Mesenchymal stem cell (in vitro differentiated cells and primary cell): ENCODE measurements at regions not wholly inside any gene's neighbourhood (a gene's known extent, or its start where the extent isn't known, plus 50 kb on each side); places are given as distances from the start of the nearest gene placed in this dataset.

ENCODE experiments used
- DNase-seq: peaks from one replicate; pipeline ENCODE4 v3.0.0-alpha.2; 2013
- H2AFZ ChIP-seq: one replicate; pipeline ENCODE4 v1.6.1; 2013; ENCODE audit warnings: low read depth, mild to moderate bottlenecking, control low read depth, inconsistent platforms, low read length, moderate library complexity
- H2AK5ac ChIP-seq: 2 replicates; pipeline ENCODE4 v1.6.1; 2013; ENCODE audit warnings: low read length, moderate library complexity, mild to moderate bottlenecking, inconsistent platforms; ENCODE audit not compliant: severe bottlenecking
- H2BK120ac ChIP-seq: one replicate; pipeline ENCODE4 v1.6.1; 2013; ENCODE audit warnings: low read depth, mild to moderate bottlenecking, inconsistent platforms, low read length, moderate library complexity
- H2BK12ac ChIP-seq, 2 experiments: one replicate each; pipeline ENCODE4 v1.6.1; 2013; ENCODE audit warnings: inconsistent platforms in 2 of 2, low read length in 2 of 2, mild to moderate bottlenecking in 2 of 2, moderate library complexity in 2 of 2, control low read depth in 1 of 2
- H2BK15ac ChIP-seq: one replicate; pipeline ENCODE4 v1.6.1; 2013; ENCODE audit warnings: mild to moderate bottlenecking, low read depth, inconsistent platforms; ENCODE audit not compliant: poor library complexity, severe bottlenecking
- H2BK5ac ChIP-seq: 2 replicates; pipeline ENCODE4 v1.6.1; 2013; ENCODE audit warnings: low read depth, mild to moderate bottlenecking, low read length, control low read depth, inconsistent platforms; ENCODE audit not compliant: poor library complexity, severe bottlenecking
- H3K14ac ChIP-seq, 2 experiments: one replicate each; pipeline ENCODE4 v1.6.1; 2013; ENCODE audit warnings: inconsistent platforms in 2 of 2, low read length in 2 of 2, control low read depth in 1 of 2, mild to moderate bottlenecking in 1 of 2, moderate library complexity in 1 of 2
- H3K18ac ChIP-seq, 2 experiments: one replicate each; pipeline ENCODE4 v1.6.1; 2013; ENCODE audit warnings: inconsistent platforms in 2 of 2, low read length in 2 of 2, control low read depth in 1 of 2, low read depth in 1 of 2, mild to moderate bottlenecking in 1 of 2
- H3K23ac ChIP-seq, 2 experiments: one replicate each; pipeline ENCODE4 v1.6.1; 2013; ENCODE audit warnings: inconsistent platforms in 2 of 2, low read length in 2 of 2, mild to moderate bottlenecking in 2 of 2, moderate library complexity in 2 of 2, control low read depth in 1 of 2
- H3K27ac ChIP-seq: 2 replicates; pipeline ENCODE4 v1.5.1; 2013; ENCODE audit warnings: mild to moderate bottlenecking, moderate library complexity, low read length, control low read depth, inconsistent platforms; ENCODE audit not compliant: poor library complexity, severe bottlenecking
- H3K27me3 ChIP-seq, 2 experiments: 2 replicates each; pipeline versions ENCODE4 v1.6.1 to v1.7.0; 2013; ENCODE audit warnings: low read length in 2 of 2, mild to moderate bottlenecking in 2 of 2, moderate library complexity in 2 of 2, control low read depth in 1 of 2, inconsistent platforms in 1 of 2; ENCODE audit not compliant: control insufficient read depth in 1 of 2, insufficient read depth in 1 of 2
- H3K36me3 ChIP-seq, 2 experiments: 2 replicates each; pipeline versions ENCODE4 v1.6.1 to v1.7.0; 2013; ENCODE audit warnings: low read length in 2 of 2, control low read depth in 1 of 2, inconsistent platforms in 1 of 2, low read depth in 1 of 2, mild to moderate bottlenecking in 1 of 2; ENCODE audit not compliant: insufficient read depth in 2 of 2, control insufficient read depth in 1 of 2
- H3K4ac ChIP-seq, 2 experiments: one replicate each; pipeline ENCODE4 v1.6.1; 2013; ENCODE audit warnings: inconsistent platforms in 2 of 2, low read length in 2 of 2, mild to moderate bottlenecking in 2 of 2, moderate library complexity in 2 of 2, control low read depth in 1 of 2, low read depth in 1 of 2
- H3K4me1 ChIP-seq: 2 replicates; pipeline ENCODE4 v1.6.1; 2013; ENCODE audit warnings: low read depth, low read length, control low read depth; ENCODE audit not compliant: control insufficient read depth, insufficient read depth
- H3K4me2 ChIP-seq: 2 replicates; pipeline ENCODE4 v1.6.1; 2013; ENCODE audit warnings: low read length, mild to moderate bottlenecking, inconsistent platforms; ENCODE audit not compliant: poor library complexity, severe bottlenecking
- H3K4me3 ChIP-seq, 2 experiments: 2 replicates each; pipeline versions ENCODE4 v1.5.1 to v1.7.0; 2013; ENCODE audit warnings: low read length in 2 of 2, mild to moderate bottlenecking in 2 of 2, control low read depth in 1 of 2, low read depth in 1 of 2; ENCODE audit not compliant: insufficient read depth in 1 of 2
- H3K79me1 ChIP-seq: replicated peaks from 2 replicates; pipeline ENCODE4 v1.6.1; 2013; ENCODE audit warnings: mild to moderate bottlenecking, control low read depth, low read length, inconsistent platforms; ENCODE audit not compliant: poor library complexity, severe bottlenecking
- H3K9ac ChIP-seq: 2 replicates; pipeline ENCODE4 v1.7.0; 2013; ENCODE audit warnings: mild to moderate bottlenecking, low read length, moderate library complexity
- H3K9me3 ChIP-seq: 2 replicates; pipeline ENCODE4 v1.7.0; 2013; ENCODE audit warnings: mild to moderate bottlenecking, low read length; ENCODE audit not compliant: control insufficient read depth
- H4K8ac ChIP-seq: one replicate; pipeline ENCODE4 v1.6.1; 2013; ENCODE audit warnings: inconsistent platforms, mild to moderate bottlenecking, low read length, moderate library complexity
- H4K91ac ChIP-seq: one replicate; pipeline ENCODE4 v1.6.1; 2013; ENCODE audit warnings: mild to moderate bottlenecking, low read length, inconsistent platforms
- WGBS: methylation state at CpG from one replicate; pipeline ENCODE4 v1.1.7; 2013; ENCODE audit warnings: mixed read lengths; 5-methylcytosine and 5-hydroxymethylcytosine counted together

DNA sequence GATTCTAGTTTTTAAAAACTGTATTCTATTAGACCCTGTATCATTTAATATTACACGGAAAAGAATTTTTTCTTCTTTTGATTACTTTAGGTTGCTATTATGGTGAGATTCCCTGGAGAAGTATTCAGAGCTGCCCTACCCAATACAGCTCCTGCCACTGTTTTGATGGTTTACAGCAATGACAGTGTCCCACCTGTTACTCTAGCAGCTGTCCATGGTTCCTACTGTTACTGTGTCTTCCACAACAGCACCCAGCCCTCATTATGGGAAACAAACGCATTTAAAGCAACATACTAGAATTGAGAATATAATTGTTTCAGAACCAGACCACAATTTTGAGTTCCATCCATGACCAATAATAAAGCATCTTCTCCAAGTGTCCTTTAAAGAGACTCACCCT, 450.7 kb downstream of the SHQ1 start:
- Histone ChIP-seq H2BK15ac (no peak overlapping the region), H3K18ac (no peak overlapping the region), H3K79me1 (peaks cover 22% of the 10 kb centered on the region), H3K36me3 (peaks cover 0 to 3% of the 10 kb centered on the region in 2 experiments), H2BK12ac (no peak overlapping the region), H3K4me3 (no peak overlapping the region), H3K9ac (no peak overlapping the region), H3K27ac (no peak overlapping the region), H4K91ac (no peak overlapping the region), H2BK5ac (no peak overlapping the region), H3K27me3 (no peaks in the 10 kb centered on the region), H2AFZ (no peak overlapping the region), H3K14ac (no peak overlapping the region), H3K4ac (no peak overlapping the region), H2BK120ac (no peak overlapping the region), H3K9me3 (peaks cover 5% of the 10 kb centered on the region), H4K8ac (no peak overlapping the region), H2AK5ac (no peak overlapping the region), H3K4me1 (peaks cover 4% of the 10 kb centered on the region), H3K23ac (no peak overlapping the region), H3K4me2 (no peak overlapping the region)
- 95% methylated on average over 1 of the region's 2 CpGs for WGBS
- DNase-seq = no peak

DNA sequence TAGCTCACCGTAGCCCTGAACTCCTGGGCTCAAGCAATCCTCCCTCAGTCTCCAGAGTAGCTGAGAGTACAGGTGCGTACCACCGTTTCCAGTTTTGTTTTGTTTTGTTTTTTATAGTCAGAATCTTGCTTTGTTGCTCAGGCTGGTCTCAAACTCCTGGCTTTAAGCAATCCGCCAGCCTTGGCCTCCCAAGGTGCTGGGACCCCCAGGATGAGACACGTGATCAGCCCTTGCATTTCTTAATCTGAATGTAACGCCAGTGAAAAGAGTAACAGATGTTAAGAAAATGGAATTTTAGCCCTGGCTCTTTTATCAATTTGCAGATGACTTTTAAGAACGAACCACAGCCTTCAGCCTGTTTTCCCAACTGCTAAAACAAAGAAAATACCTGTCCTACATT, 451.3 kb downstream of the SHQ1 start:
- no peak overlapping the region for H2AFZ ChIP-seq
- H2BK12ac ChIP-seq = no peak overlapping the region
- peaks cover 0 to 4% of the 10 kb centered on the region in 2 experiments for H3K36me3 ChIP-seq
- no peak overlapping the region for H4K8ac ChIP-seq
- peaks cover 20% of the 10 kb centered on the region for H3K79me1 ChIP-seq
- WGBS = 90% methylated on average over 6 of the region's 7 CpGs
- H3K4ac ChIP-seq = no peak overlapping the region
- no peak overlapping the region for H3K9ac ChIP-seq
- no peaks in the 10 kb centered on the region for H3K27me3 ChIP-seq
- H2BK120ac ChIP-seq = no peak overlapping the region
- no peak overlapping the region for H3K4me3 ChIP-seq
- no peak overlapping the region for H3K27ac ChIP-seq
- no peak overlapping the region for H2AK5ac ChIP-seq
- no peak for DNase-seq
- H3K4me2 ChIP-seq = no peak overlapping the region
- no peak overlapping the region for H3K23ac ChIP-seq
- H3K14ac ChIP-seq = no peak overlapping the region
- H3K4me1 ChIP-seq = peaks cover 4% of the 10 kb centered on the region
- no peak overlapping the region for H4K91ac ChIP-seq
- H2BK5ac ChIP-seq = no peak overlapping the region
- H3K18ac ChIP-seq = no peak overlapping the region
- peaks cover 5% of the 10 kb centered on the region for H3K9me3 ChIP-seq
- no peak overlapping the region for H2BK15ac ChIP-seq

DNA sequence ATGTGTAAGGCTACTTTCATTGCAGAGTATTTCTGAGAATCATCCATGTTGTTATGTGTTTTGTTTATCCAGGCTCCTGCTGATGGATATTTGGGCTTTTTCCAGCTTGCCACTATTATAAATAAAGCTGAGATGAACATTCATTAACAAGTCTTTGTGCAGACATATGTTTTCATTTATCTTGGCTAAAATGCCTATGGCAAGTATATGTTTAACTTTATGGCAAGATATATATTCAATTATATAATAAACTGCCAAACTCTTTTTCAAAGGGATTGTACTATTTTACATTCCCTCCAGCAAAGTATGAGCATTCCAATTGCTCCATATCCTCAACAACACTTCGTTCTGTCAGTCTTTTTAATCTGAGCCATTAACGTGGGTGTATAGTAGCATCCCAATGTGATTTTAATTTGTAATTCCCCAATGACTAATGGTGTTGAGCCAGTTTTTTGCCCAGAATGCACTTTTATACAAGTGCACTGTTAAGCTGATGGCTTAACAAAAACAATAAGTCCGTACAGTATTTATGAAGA, 452.4 kb downstream of the SHQ1 start:
- WGBS = 92% methylated on average over 2 of the region's 3 CpGs
- no peak overlapping the region for H3K23ac ChIP-seq
- no peak overlapping the region for H2AFZ ChIP-seq
- no peak overlapping the region for H4K8ac ChIP-seq
- no peak overlapping the region for H3K4ac ChIP-seq
- peaks cover 0 to 4% of the 10 kb centered on the region in 2 experiments for H3K36me3 ChIP-seq
- no peak overlapping the region for H2BK12ac ChIP-seq
- no peak overlapping the region for H2BK120ac ChIP-seq
- H2BK15ac ChIP-seq = no peak overlapping the region
- H3K27me3 ChIP-seq = no peaks in the 10 kb centered on the region
- no peak overlapping the region for H3K4me3 ChIP-seq
- no peak overlapping the region for H3K18ac ChIP-seq
- no peak for DNase-seq
- H3K4me1 ChIP-seq = peaks cover 4% of the 10 kb centered on the region
- H3K79me1 ChIP-seq = peaks cover 17% of the 10 kb centered on the region
- H2BK5ac ChIP-seq = no peak overlapping the region
- no peak overlapping the region for H3K4me2 ChIP-seq
- no peak overlapping the region for H2AK5ac ChIP-seq
- H3K27ac ChIP-seq = no peak overlapping the region
- no peak overlapping the region for H3K9ac ChIP-seq
- no peak overlapping the region for H4K91ac ChIP-seq
- H3K9me3 ChIP-seq = peaks cover under 1% of the 10 kb centered on the region
- no peak overlapping the region for H3K14ac ChIP-seq

DNA sequence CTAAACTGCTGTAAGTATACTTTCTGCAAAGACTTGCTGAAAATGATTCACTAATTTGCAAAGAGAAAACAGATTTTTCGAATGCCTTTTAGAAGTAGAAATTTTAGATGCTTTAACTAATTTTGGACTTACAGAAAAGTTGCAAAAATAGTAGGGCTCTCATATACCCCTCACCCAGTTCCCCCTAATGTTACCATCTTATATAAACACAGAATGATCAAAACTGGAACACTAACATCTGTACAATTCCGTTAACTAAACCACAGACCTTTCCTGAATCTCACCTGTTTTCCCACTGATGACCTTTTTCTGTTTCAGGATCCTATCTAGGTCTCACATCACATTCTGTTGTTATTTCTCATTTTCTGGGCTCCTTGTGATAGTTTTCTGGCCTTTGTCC, 454.8 kb downstream of the SHQ1 start:
- H3K14ac ChIP-seq = no peak overlapping the region
- WGBS = 100% methylated on average over 2 of the region's 2 CpGs
- H3K4me3 ChIP-seq = no peak overlapping the region
- H3K27me3 ChIP-seq = no peaks in the 10 kb centered on the region
- no peaks in the 10 kb centered on the region for H3K9me3 ChIP-seq
- H3K4me2 ChIP-seq = no peak overlapping the region
- no peak overlapping the region for H3K23ac ChIP-seq
- H2BK15ac ChIP-seq = no peak overlapping the region
- no peak overlapping the region for H3K9ac ChIP-seq
- no peak overlapping the region for H2BK120ac ChIP-seq
- peaks cover 0 to 4% of the 10 kb centered on the region in 2 experiments for H3K36me3 ChIP-seq
- H3K79me1 ChIP-seq = peaks cover 13% of the 10 kb centered on the region
- H2BK5ac ChIP-seq = no peak overlapping the region
- no peak overlapping the region for H2AFZ ChIP-seq
- H3K18ac ChIP-seq = no peak overlapping the region
- H3K27ac ChIP-seq = no peak overlapping the region
- peaks cover 3% of the 10 kb centered on the region for H3K4me1 ChIP-seq
- H4K91ac ChIP-seq = no peak overlapping the region
- no peak overlapping the region for H2AK5ac ChIP-seq
- no peak overlapping the region for H3K4ac ChIP-seq
- H2BK12ac ChIP-seq = no peak overlapping the region
- no peak for DNase-seq
- H4K8ac ChIP-seq = no peak overlapping the region
